Stomach (tissue), 8 donors: ENCODE measurements at regions not wholly inside any gene's neighbourhood (a gene's known extent, or its start where the extent isn't known, plus 50 kb on each side); places are given as distances from the start of the nearest gene placed in this dataset.
A peak's percentile ranks its signal among the peaks of the same experiment; 100 is the strongest.

Experiments used
- DNase-seq, 2 donors: peaks; one replicate each; pipeline versions ENCODE4 v3.0.0 to v3.0.0-alpha.2; 2013 to 2019
- H3K27ac ChIP-seq, 5 donors: fragments of 200-600 bp in 4 of 5; sonication (generic) in 4 of 5; one replicate each; pipeline ENCODE4 v1.5.1; 2013 to 2019; ENCODE audit warnings: mild to moderate bottlenecking in 1 of 5, moderate library complexity in 1 of 5
- H3K27me3 ChIP-seq, 3 donors: fragments of 200-600 bp; sonication (generic); one replicate each; pipeline ENCODE4 v1.5.1; 2017 to 2019; ENCODE audit warnings: mixed run types in 1 of 3
- H3K36me3 ChIP-seq, 4 donors: fragments of 200-600 bp; sonication (generic); 1 replicate in 3 of 4; 2 replicates in 1 of 4; pipeline ENCODE4 v1.5.1; 2016 to 2019
- H3K4me1 ChIP-seq, 4 donors: fragments of 200-600 bp; sonication (generic); one replicate each; pipeline ENCODE4 v1.5.1; 2016 to 2019
- H3K4me3 ChIP-seq, 4 donors: fragments of 200-600 bp; sonication (generic) in 3 of 4; one replicate each; pipeline ENCODE4 v1.5.1; 2016 to 2019; ENCODE audit warnings: mild to moderate bottlenecking in 1 of 4
- H3K9me3 ChIP-seq, 4 donors: fragments of 200-600 bp; sonication (generic); one replicate each; pipeline ENCODE4 v1.5.1; 2016 to 2019
- CTCF ChIP-seq, 7 experiments: fragments of 450-650 bp in 4 of 7; fragments of 200-600 bp in 3 of 7; sonication (generic) in 3 of 7; IDR thresholded peaks; one replicate each; pipeline ENCODE4 v1.5.1; 2016 to 2019; ENCODE audit warnings: antibody characterized with exemption in 7 of 7, control low read depth in 2 of 7, mild to moderate bottlenecking in 1 of 7
- EP300 ChIP-seq: sonication (generic); formaldehyde crosslinking; IDR thresholded peaks from one replicate; pipeline ENCODE4 v1.6.1; 2017; ENCODE audit warnings: antibody characterized with exemption
- POLR2A ChIP-seq, 4 donors: fragments of 450-650 bp; IDR thresholded peaks; one replicate each; pipeline ENCODE4 v1.6.1; 2016; ENCODE audit warnings: antibody characterized with exemption in 4 of 4, control low read depth in 2 of 4, mild to moderate bottlenecking in 1 of 4, moderate library complexity in 1 of 4
- POLR2AphosphoS5 ChIP-seq, 3 donors: sonication (generic); formaldehyde crosslinking; IDR thresholded peaks; one replicate each; pipeline ENCODE4 v1.6.1; 2016; ENCODE audit warnings: antibody characterized with exemption in 3 of 3
- WGBS, 5 donors: extraction: QIAGEN DNeasy Blood & Tissue Kit in 3 of 5; methylation state at CpG; one replicate each; pipeline versions ENCODE4 v1.1.5 to v1.1.7; 2013 to 2018; 5-methylcytosine and 5-hydroxymethylcytosine counted together
- intact Hi-C: fragments of 100-400 bp; cut with DNase I; formaldehyde crosslinking; loops from one replicate; pipeline ENCODE4 v1.15.1; 2023; ENCODE audit warnings: low total_unique reads
- donor health status: healthy with polysubstance abuse.
- donor health status: Bipolar disorder and iron deficiency.
- donor health status: healthy.

GRCh38 chr2:20147351-20147750 is 77.6 kb downstream of the SDC1 start:
- no peak overlapping the region for H3K27ac ChIP-seq
- WGBS, 5 donors = 87 to 94% (median 93%) methylated on average over 3 of the region's 3 CpGs

DNA sequence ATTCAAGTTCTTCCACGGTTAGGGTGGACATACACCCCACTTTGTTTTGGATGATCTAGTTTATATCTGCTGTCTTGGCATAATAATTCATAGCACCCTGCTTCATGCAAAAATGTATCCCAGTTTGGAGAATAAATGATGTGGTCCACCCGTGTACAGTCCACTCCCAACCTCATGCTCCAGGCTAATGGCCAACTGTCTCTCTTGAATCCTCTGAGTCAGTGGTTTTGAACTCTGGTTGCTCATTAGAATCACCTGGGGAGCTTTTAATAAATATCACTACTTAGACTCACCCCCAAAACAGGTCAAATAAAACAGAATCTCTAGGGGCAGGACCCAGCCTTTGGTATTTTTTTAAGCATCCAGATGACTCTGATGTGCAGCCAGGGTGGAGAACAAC is 78.5 kb downstream of the SDC1 start:
- WGBS, 5 donors = 79 to 90% (median 85%) methylated on average over 2 of the region's 2 CpGs
- Histone ChIP-seq H3K4me3 (no peak overlapping the region), H3K27ac (no peak overlapping the region), H3K27me3 (no peaks in the 10 kb centered on the region), H3K4me1 (peaks cover 8 to 15% (median 13%) of the 10 kb centered on the region in 4 donors), H3K36me3 (no peaks in the 10 kb centered on the region), H3K9me3 (no peaks in the 10 kb centered on the region)
- intact Hi-C loops = no loop called here
- DNase-seq = no peak
- TF ChIP-seq POLR2AphosphoS5 (IDR thresholded peaks at IDR 0.05) = no peak
- no peak for TF ChIP-seq POLR2A (IDR thresholded peaks at IDR 0.05)
- no peak for TF ChIP-seq CTCF (IDR thresholded peaks at IDR 0.05)
- no peak for TF ChIP-seq EP300

More at GRCh38 chr2:20147351-20147750, 77.6 kb downstream of the SDC1 start:
- DNase-seq = no peak
- peaks cover 8 to 15% (median 13%) of the 10 kb centered on the region in 4 donors for H3K4me1 ChIP-seq
- no peak overlapping the region for H3K4me3 ChIP-seq
- intact Hi-C loops = no loop called here
- TF ChIP-seq CTCF (IDR thresholded peaks at IDR 0.05) = no peak
- TF ChIP-seq EP300 = no peak
- no peak for TF ChIP-seq POLR2AphosphoS5 (IDR thresholded peaks at IDR 0.05)
- TF ChIP-seq POLR2A (IDR thresholded peaks at IDR 0.05) = no peak
- H3K27me3 ChIP-seq = no peaks in the 10 kb centered on the region
- H3K9me3 ChIP-seq = no peaks in the 10 kb centered on the region
- no peaks in the 10 kb centered on the region for H3K36me3 ChIP-seq

- DNase-seq = peak; percentile 42 to 82
- Histone ChIP-seq H3K9me3 (no peaks in the 10 kb centered on the region), H3K27me3 (no peaks in the 10 kb centered on the region), H3K4me1 (peaks cover 8 to 15% (median 13%) of the 10 kb centered on the region in 4 donors), H3K4me3 (no peak overlapping the region), H3K27ac (peak overlapping the region in 1 of 5 donors; percentile 13), H3K36me3 (no peaks in the 10 kb centered on the region)
- intact Hi-C loops = no loop called here
- 42 to 66% (median 54%) methylated on average over 10 to 11 of the region's 11 CpGs for WGBS, 5 donors
- no peak for TF ChIP-seq POLR2A (IDR thresholded peaks at IDR 0.05)
- no peak for TF ChIP-seq POLR2AphosphoS5 (IDR thresholded peaks at IDR 0.05)
- TF ChIP-seq EP300 = no peak
- no peak for TF ChIP-seq CTCF (IDR thresholded peaks at IDR 0.05)
Observed at GRCh38 chr2:20145497-20146193, 79.3 kb downstream of the SDC1 start.

GRCh38 chr2:20144861-20145260 is 80.1 kb downstream of the SDC1 start:
- Histone ChIP-seq H3K9me3 (no peaks in the 10 kb centered on the region), H3K4me1 (peaks cover 8 to 14% (median 13%) of the 10 kb centered on the region in 4 donors), H3K27me3 (no peaks in the 10 kb centered on the region), H3K36me3 (no peaks in the 10 kb centered on the region), H3K27ac (no peak overlapping the region), H3K4me3 (no peak overlapping the region)
- WGBS, 5 donors = 77 to 87% (median 78%) methylated on average over 6 of the region's 6 CpGs
- TF ChIP-seq EP300 (no peak), CTCF (IDR thresholded peaks at IDR 0.05) (no peak), POLR2A (IDR thresholded peaks at IDR 0.05) (no peak), POLR2AphosphoS5 (IDR thresholded peaks at IDR 0.05) (no peak)
- intact Hi-C loops = no loop called here
- no peak for DNase-seq
